Adrenal gland (tissue), 9 donors: ENCODE measurements at regions not wholly inside any gene's neighbourhood (a gene's known extent, or its start where the extent isn't known, plus 50 kb on each side); places are given as distances from the start of the nearest gene placed in this dataset.

Source experiments
- DNase-seq, 7 donors: peaks; one replicate each; pipeline ENCODE4 v3.0.0-alpha.2; 2019 to 2020
- H3K27ac ChIP-seq, 5 donors: fragments of 200-600 bp; sonication (generic) in 4 of 5; 1 replicate in 3 of 5; 2 replicates in 2 of 5; pipeline versions ENCODE4 v1.5.1 to v1.8.0; 2016 to 2020; ENCODE audit warnings: mild to moderate bottlenecking in 1 of 5
- H3K27me3 ChIP-seq: fragments of 200-600 bp; 2 replicates; pipeline ENCODE4 v1.8.0; 2021
- H3K36me3 ChIP-seq, 2 donors: fragments of 200-600 bp; replicated peaks in 1 of 2; 1 replicate in 1 of 2; 2 replicates in 1 of 2; pipeline versions ENCODE4 v1.5.1 to v1.8.0; 2018 to 2022
- H3K4me1 ChIP-seq, 2 donors: fragments of 200-600 bp; replicated peaks in 1 of 2; 1 replicate in 1 of 2; 2 replicates in 1 of 2; pipeline versions ENCODE4 v1.5.1 to v1.8.0; 2018 to 2021
- H3K4me3 ChIP-seq, 4 donors: fragments of 200-600 bp; sonication (generic) in 3 of 4; one replicate each; pipeline ENCODE4 v1.5.1; 2016 to 2018
- H3K9me3 ChIP-seq, 3 donors: fragments of 200-600 bp; sonication (generic) in 1 of 3; replicated peaks in 1 of 3; 1 replicate in 2 of 3; 2 replicates in 1 of 3; pipeline versions ENCODE4 v1.5.1 to v1.8.0; 2016 to 2021
- CTCF ChIP-seq, 6 experiments: fragments of 450-650 bp in 4 of 6; fragments of 200-600 bp in 2 of 6; sonication (generic) in 1 of 6; IDR thresholded peaks; 1 replicate in 5 of 6; 2 replicates in 1 of 6; pipeline versions ENCODE4 v1.5.1 to v1.8.0; 2016 to 2021; ENCODE audit warnings: antibody characterized with exemption in 6 of 6, mild to moderate bottlenecking in 2 of 6, moderate library complexity in 1 of 6
- POLR2A ChIP-seq, 2 donors: fragments of 450-650 bp; IDR thresholded peaks; one replicate each; pipeline ENCODE4 v1.6.1; 2017; ENCODE audit warnings: antibody characterized with exemption in 2 of 2, mild to moderate bottlenecking in 2 of 2, moderate library complexity in 1 of 2
- WGBS, 4 donors: extraction: QIAGEN DNeasy Blood & Tissue Kit in 2 of 4; methylation state at CpG; one replicate each; pipeline versions ENCODE4 v1.1.5 to v1.1.7; 2013 to 2017; 5-methylcytosine and 5-hydroxymethylcytosine counted together
- intact Hi-C, 2 donors: fragments of 100-400 bp; cut with DNase I; formaldehyde crosslinking; loops; one replicate each; pipeline versions ENCODE4 v1.14.1 to v1.15.0; 2022 to 2023
- donor health status: healthy with polysubstance abuse.
- donor health status: Bipolar disorder and iron deficiency.
- donor health status: DM: yes; HTN: yes; CAD: no.
- donor health status: DM: no; HTN: no; CAD: no.
- donor health status: DM: no; HTN: no; CAD: no.

DNA sequence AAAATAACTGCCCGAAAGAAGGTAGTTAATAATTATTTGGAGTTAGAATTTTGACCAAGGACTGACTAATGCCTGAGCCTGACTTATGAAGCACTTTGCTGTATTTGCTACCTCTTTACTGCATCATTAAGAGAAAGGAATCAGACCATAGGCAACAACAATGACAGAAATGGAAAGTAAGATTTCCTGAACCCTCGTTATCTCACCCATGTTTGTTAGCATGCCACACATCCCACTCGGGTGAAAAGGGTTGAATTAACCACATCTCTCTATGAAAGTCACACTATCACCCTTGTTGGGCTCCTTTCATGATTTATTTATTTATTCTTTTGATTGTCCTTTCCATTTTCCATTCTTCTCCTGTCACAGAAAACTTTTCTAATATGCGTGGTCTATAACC, 59.6 kb downstream of the OLIG3 start:
- H3K36me3 ChIP-seq, result no peaks in the 10 kb centered on the region
- 68 to 82% (median 70%) methylated on average over 4 of the region's 4 CpGs for WGBS, 4 donors
- TF ChIP-seq POLR2A (IDR thresholded peaks at IDR 0.05) (no peak), CTCF (IDR thresholded peaks at IDR 0.05) (no peak)
- DNase-seq, result no peak
- H3K4me1 ChIP-seq, result no peaks in the 10 kb centered on the region
- H3K9me3 ChIP-seq, result peaks cover 0 to 4% (median 0%) of the 10 kb centered on the region in 3 donors
- no peaks in the 10 kb centered on the region for H3K27me3 ChIP-seq
- H3K4me3 ChIP-seq, result no peak overlapping the region
- intact Hi-C loops, result no loop called here
- no peak overlapping the region for H3K27ac ChIP-seq

GRCh38 chr6:137432054-137432611, 62.1 kb downstream of the OLIG3 start:
- Histone ChIP-seq H3K9me3 (peaks cover 0 to 4% (median 0%) of the 10 kb centered on the region in 3 donors), H3K4me3 (no peak overlapping the region), H3K4me1 (no peaks in the 10 kb centered on the region), H3K27ac (no peak overlapping the region), H3K36me3 (no peaks in the 10 kb centered on the region), H3K27me3 (no peaks in the 10 kb centered on the region)
- intact Hi-C loops, result no loop called here
- no peak for DNase-seq
- 60 to 71% (median 62%) methylated on average over 4 of the region's 4 CpGs for WGBS, 4 donors
- no peak for TF ChIP-seq CTCF (IDR thresholded peaks at IDR 0.05)
- no peak for TF ChIP-seq POLR2A (IDR thresholded peaks at IDR 0.05)

DNA sequence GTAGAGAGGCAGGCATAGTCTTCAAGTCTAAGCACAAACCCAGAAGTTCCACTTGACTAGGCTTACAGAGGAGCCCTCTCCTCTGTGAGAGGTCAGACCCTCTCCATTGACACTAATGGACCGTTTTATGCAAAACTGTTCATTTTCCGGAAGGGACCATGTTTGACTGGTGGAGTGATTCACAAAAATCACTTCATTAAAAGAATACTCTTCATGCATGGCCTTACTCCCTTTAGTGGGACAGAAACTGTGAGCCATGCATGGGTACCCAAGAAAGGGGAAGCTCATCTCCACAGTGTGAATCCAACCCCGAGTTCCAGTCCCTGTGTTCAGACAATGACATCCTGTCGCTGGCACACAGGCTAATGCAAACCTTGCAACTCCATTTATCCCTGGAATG, 63.2 kb downstream of the OLIG3 start:
- TF ChIP-seq POLR2A (IDR thresholded peaks at IDR 0.05) (no peak), CTCF (IDR thresholded peaks at IDR 0.05) (no peak)
- Histone ChIP-seq H3K4me3 (no peak overlapping the region), H3K36me3 (no peaks in the 10 kb centered on the region), H3K4me1 (no peaks in the 10 kb centered on the region), H3K9me3 (no peaks in the 10 kb centered on the region), H3K27me3 (no peaks in the 10 kb centered on the region), H3K27ac (no peak overlapping the region)
- intact Hi-C loops, result no loop called here
- no peak for DNase-seq
- 64 to 80% (median 73%) methylated on average over 3 to 4 of the region's 4 CpGs for WGBS, 4 donors

- Histone ChIP-seq H3K27me3 (no peaks in the 10 kb centered on the region), H3K27ac (no peak overlapping the region), H3K4me1 (no peaks in the 10 kb centered on the region), H3K9me3 (no peaks in the 10 kb centered on the region), H3K36me3 (no peaks in the 10 kb centered on the region), H3K4me3 (no peak overlapping the region)
- no peak for DNase-seq
- 71 to 77% (median 73%) methylated on average over 6 to 7 of the region's 7 CpGs for WGBS, 4 donors
- TF ChIP-seq CTCF (IDR thresholded peaks at IDR 0.05), result no peak
- TF ChIP-seq POLR2A (IDR thresholded peaks at IDR 0.05), result no peak
- intact Hi-C loops, result no loop called here
Observed at GRCh38 chr6:137427656-137428290, 66.4 kb downstream of the OLIG3 start.
